VCaP (cell line): ENCODE measurements at regions not wholly inside any gene's neighbourhood (a gene's known extent, or its start where the extent isn't known, plus 50 kb on each side); places are given as distances from the start of the nearest gene placed in this dataset.

ENCODE experiments used
- H3K27ac ChIP-seq: fragments of 450-650 bp; 2 replicates; pipeline ENCODE4 v1.5.1; 2017
- CTCF ChIP-seq: fragments of 450-650 bp; conservative IDR thresholded peaks from 2 replicates; pipeline ENCODE4 v1.5.1; 2017; ENCODE audit warnings: mild to moderate bottlenecking, moderate library complexity

GRCh38 chr19:28656644-28657043 lies 556.3 kb downstream of the UQCRFS1 start:
- TF ChIP-seq CTCF: no peak
- H3K27ac ChIP-seq: no peak overlapping the region

GRCh38 chr19:28655054-28655453 lies 557.9 kb downstream of the UQCRFS1 start:
- H3K27ac ChIP-seq: no peak overlapping the region
- TF ChIP-seq CTCF: no peak

DNA sequence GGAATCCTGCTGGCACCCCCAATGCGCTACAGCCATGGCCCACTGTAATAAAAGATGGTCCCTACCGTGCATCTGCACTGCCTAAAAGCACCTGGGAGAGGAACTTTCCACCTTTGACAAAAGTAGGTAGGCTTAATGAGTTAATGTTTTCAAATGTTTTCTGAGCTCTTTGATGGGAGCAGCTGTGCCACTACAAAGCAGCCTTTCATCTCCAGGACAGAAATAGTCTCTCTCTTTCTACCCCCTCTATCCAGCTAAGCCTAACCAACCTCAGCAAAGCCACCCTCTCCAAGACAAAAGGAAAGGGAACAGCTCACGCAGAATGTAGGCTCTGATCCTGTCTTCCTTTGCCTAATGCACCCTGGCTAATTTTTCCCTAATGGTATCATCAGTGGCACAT lies 560.2 kb downstream of the UQCRFS1 start:
- H3K27ac ChIP-seq: no peak overlapping the region
- TF ChIP-seq CTCF: no peak

DNA sequence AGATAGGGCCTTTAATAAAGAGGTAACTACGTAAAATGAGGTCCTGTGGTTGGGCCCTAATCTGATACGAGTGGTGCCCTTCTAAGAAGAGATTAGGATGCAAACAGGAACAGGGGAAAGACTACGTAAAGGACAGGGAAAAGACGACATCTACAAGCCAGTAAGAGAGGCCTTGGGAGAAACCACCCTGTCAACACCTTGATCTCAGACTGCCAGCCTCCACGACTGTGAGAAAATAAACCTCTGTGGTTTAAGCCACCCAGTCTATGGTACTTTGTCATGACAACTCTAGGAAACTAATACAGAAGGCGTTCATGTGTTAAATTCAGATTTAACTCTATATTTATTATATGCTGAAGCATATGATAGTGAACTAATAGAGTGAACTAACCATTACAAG lies 566.3 kb downstream of the UQCRFS1 start:
- H3K27ac ChIP-seq: no peak overlapping the region
- no peak for TF ChIP-seq CTCF

- no peak for TF ChIP-seq CTCF
- H3K27ac ChIP-seq: no peak overlapping the region
These were observed 568.7 kb downstream of the UQCRFS1 start for GRCh38 chr19:28644169-28644775.

GRCh38 chr19:28642787-28643683 lies 569.9 kb downstream of the UQCRFS1 start:
- TF ChIP-seq CTCF: no peak
- no peak overlapping the region for H3K27ac ChIP-seq

GRCh38 chr19:28641395-28641794 lies 571.6 kb downstream of the UQCRFS1 start:
- no peak for TF ChIP-seq CTCF
- H3K27ac ChIP-seq: no peak overlapping the region
